Heart right ventricle (tissue), 16 donors: ENCODE measurements at regions not wholly inside any gene's neighbourhood (a gene's known extent, or its start where the extent isn't known, plus 50 kb on each side); places are given as distances from the start of the nearest gene placed in this dataset.

Experiments used
- ATAC-seq, 8 donors: fragments of 200-7000 bp; cut with Tn5 transposase; one replicate each; pipeline ENCODE4 v1.9.1; 2020; ENCODE audit warnings: mild to moderate bottlenecking in 8 of 8, moderate library complexity in 8 of 8, moderate number of reproducible peaks in 1 of 8
- DNase-seq, 2 donors: peaks; one replicate each; pipeline ENCODE4 v3.0.0-alpha.2; 2020
- H3K27ac ChIP-seq, 10 donors: fragments of 200-600 bp; sonication (generic) in 2 of 10; one replicate each; pipeline versions ENCODE4 v1.5.0 to v1.8.0; 2020 to 2022; ENCODE audit warnings: mild to moderate bottlenecking in 3 of 10
- H3K27me3 ChIP-seq, 7 donors: fragments of 200-600 bp; one replicate each; pipeline ENCODE4 v1.8.0; 2021 to 2022; ENCODE audit warnings: mild to moderate bottlenecking in 2 of 7
- H3K36me3 ChIP-seq, 9 donors: fragments of 200-600 bp; sonication (generic) in 1 of 9; one replicate each; pipeline versions ENCODE4 v1.5.0 to v1.8.0; 2020 to 2022; ENCODE audit warnings: mild to moderate bottlenecking in 2 of 9
- H3K4me1 ChIP-seq, 9 donors: fragments of 200-600 bp; sonication (generic) in 1 of 9; one replicate each; pipeline versions ENCODE4 v1.5.0 to v1.8.0; 2020 to 2022; ENCODE audit warnings: mild to moderate bottlenecking in 4 of 9
- H3K4me3 ChIP-seq, 10 donors: fragments of 200-600 bp; sonication (generic) in 2 of 10; one replicate each; pipeline versions ENCODE4 v1.5.0 to v1.8.0; 2020 to 2022; ENCODE audit warnings: mild to moderate bottlenecking in 7 of 10, moderate library complexity in 2 of 10
- H3K9me3 ChIP-seq, 11 donors: fragments of 200-600 bp in 10 of 11; sonication (generic) in 2 of 11; one replicate each; pipeline versions ENCODE4 v1.5.0 to v1.8.0; 2013 to 2022; ENCODE audit warnings: mild to moderate bottlenecking in 2 of 11, control low read depth in 1 of 11, moderate library complexity in 1 of 11
- CTCF ChIP-seq, 9 donors: fragments of 200-600 bp; sonication (generic) in 2 of 9; IDR thresholded peaks; one replicate each; pipeline versions ENCODE4 v1.5.0 to v1.8.0; 2021 to 2022; ENCODE audit warnings: antibody characterized with exemption in 9 of 9, mild to moderate bottlenecking in 5 of 9, moderate library complexity in 1 of 9
- WGBS, 2 donors: extraction: QIAGEN DNeasy Blood & Tissue Kit; methylation state at CpG; one replicate each; pipeline ENCODE4 v1.1.7; 2013; ENCODE audit warnings: inconsistent platforms in 1 of 2; 5-methylcytosine and 5-hydroxymethylcytosine counted together
- intact Hi-C, 10 donors: fragments of 100-400 bp; cut with DNase I; formaldehyde crosslinking; loops; one replicate each; pipeline versions ENCODE4 v1.11.1 to v1.14.2; 2022
- donor health status: Arrhythmogenic right ventricular cardiomyopathy.
- donor health status: ischemic (EF 13 %, LVEDD 7.1; RV severe dilation, severe dysfunction).
- donor health status: healthy with polysubstance abuse.
- donor health status: DM: no; HTN: yes; CAD: no.
- donor health status: DM: no; HTN: no; CAD: no.
- donor health status: ischemic (EF 25% LVEDD 6.9; RV normal size, moderate dysfunction).
- donor health status: ischemic (EF 25% LVEDD 5.7; RV mildly dilated, moderate dysfunction).
- donor health status: healthy.
- donor health status: DM: yes; HTN: yes; CAD: no.
- donor health status: Ischemic cardiomyopathy.
- donor health status: ischemic (EF 35%, LVEDD 5.7; RV mildly dilated, moderate dysfunction).
- donor health status: nonischemic (EF 11% LVEDD 7.7; RV severe dilation, severe dysfunction).
- donor health status: DM: yes; HTN: yes; CAD: no.
- donor health status: PGD.
- donor health status: ischemic (EF 29% LVEDD 5.4; RV normal size, mild dysfunction).
- donor health status: nonischemic (EF 23%, LVEDD 6.1; RV moderate dilation, normal function).

DNA sequence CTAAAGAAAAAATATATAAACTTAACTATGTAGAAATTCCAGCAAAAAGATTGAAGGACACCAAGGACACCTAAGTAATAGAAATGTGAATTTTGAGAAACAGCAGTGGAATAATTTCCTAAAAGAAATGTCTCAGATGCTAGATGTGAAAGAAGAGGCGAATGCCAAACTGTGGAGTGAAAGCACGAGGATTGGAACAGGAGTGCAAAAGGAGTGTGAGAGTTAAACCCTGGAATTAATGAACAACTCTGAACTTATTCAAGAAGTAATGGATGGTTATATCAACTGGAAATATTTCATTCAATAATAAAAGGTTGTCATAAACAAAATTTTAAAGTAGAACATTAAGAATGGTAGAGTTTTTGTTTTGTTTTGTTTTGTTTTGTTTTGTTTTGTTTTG is 78.5 kb upstream of the SGIP1 start:
- Histone ChIP-seq H3K27me3 (no peaks in the 10 kb centered on the region), H3K4me3 (no peak overlapping the region), H3K9me3 (peaks cover 0 to 10% (median 0%) of the 10 kb centered on the region in 11 donors), H3K27ac (no peak overlapping the region), H3K36me3 (no peaks in the 10 kb centered on the region), H3K4me1 (peaks cover 0 to 11% (median 7%) of the 10 kb centered on the region in 9 donors)
- intact Hi-C loops = loop anchor here in 3 of 10 donors (10.0 kb wide), 1 partner anchor 269 kb away; no protein-coding TSS in a partner anchor
- TF ChIP-seq CTCF (IDR thresholded peaks at IDR 0.05) = no peak
- WGBS, 2 donors = 90 to 94% methylated on average over 2 of the region's 2 CpGs
- DNase-seq (no peak), ATAC-seq (no peak)

- Histone ChIP-seq H3K4me3 (no peak overlapping the region), H3K27ac (no peak overlapping the region), H3K36me3 (no peaks in the 10 kb centered on the region), H3K9me3 (peaks cover 0 to 27% (median 0%) of the 10 kb centered on the region in 11 donors), H3K4me1 (no peaks in the 10 kb centered on the region), H3K27me3 (no peaks in the 10 kb centered on the region)
- ATAC-seq (no peak), DNase-seq (no peak)
- 82 to 83% methylated on average over 3 of the region's 3 CpGs for WGBS, 2 donors
- intact Hi-C loops = no loop called here
- no peak for TF ChIP-seq CTCF (IDR thresholded peaks at IDR 0.05)
Measured at GRCh38 chr1:66460776-66461175, 73.2 kb upstream of the SGIP1 start.

DNA sequence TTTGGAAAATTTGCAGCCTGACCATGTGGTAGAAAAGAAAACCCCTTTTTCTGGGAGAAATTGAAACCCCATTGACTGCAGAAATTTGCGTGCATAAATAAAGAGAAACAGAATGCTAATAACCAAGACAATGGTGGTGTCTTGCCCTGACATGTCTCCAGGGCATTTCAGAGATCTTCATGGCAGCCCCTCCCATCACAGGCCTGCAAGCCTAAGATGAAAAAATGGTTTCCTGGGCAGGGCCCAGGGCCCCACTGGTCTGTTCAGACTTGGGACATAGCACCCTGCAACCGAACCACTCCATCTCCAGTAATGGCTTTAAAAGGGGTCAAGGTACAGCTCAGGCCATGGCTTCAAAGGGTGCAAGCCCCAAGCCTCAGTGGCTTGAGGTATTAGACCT is 71.6 kb upstream of the SGIP1 start:
- TF ChIP-seq CTCF (IDR thresholded peaks at IDR 0.05) = no peak
- Histone ChIP-seq H3K4me3 (no peak overlapping the region), H3K27ac (no peak overlapping the region), H3K36me3 (no peaks in the 10 kb centered on the region), H3K4me1 (no peaks in the 10 kb centered on the region), H3K27me3 (no peaks in the 10 kb centered on the region), H3K9me3 (peaks cover 0 to 27% (median 0%) of the 10 kb centered on the region in 11 donors)
- intact Hi-C loops = no loop called here
- no peak for ATAC-seq
- WGBS, 2 donors = 94 to 100% methylated on average over 2 of the region's 2 CpGs
- no peak for DNase-seq

- no peaks in the 10 kb centered on the region for H3K36me3 ChIP-seq
- peaks cover 0 to 23% (median 0%) of the 10 kb centered on the region in 11 donors for H3K9me3 ChIP-seq
- ATAC-seq (no peak), DNase-seq (no peak)
- TF ChIP-seq CTCF (IDR thresholded peaks at IDR 0.05) = no peak
- intact Hi-C loops = no loop called here
- H3K4me1 ChIP-seq = no peaks in the 10 kb centered on the region
- no peak overlapping the region for H3K27ac ChIP-seq
- no peaks in the 10 kb centered on the region for H3K27me3 ChIP-seq
- H3K4me3 ChIP-seq = no peak overlapping the region
Measured at GRCh38 chr1:66464351-66464750, 69.6 kb upstream of the SGIP1 start.
